ENCODE measurements at regions not wholly inside any gene's neighbourhood (a gene's known extent, or its start where the extent isn't known, plus 50 kb on each side); places are given as distances from the start of the nearest gene placed in this dataset.

DNA sequence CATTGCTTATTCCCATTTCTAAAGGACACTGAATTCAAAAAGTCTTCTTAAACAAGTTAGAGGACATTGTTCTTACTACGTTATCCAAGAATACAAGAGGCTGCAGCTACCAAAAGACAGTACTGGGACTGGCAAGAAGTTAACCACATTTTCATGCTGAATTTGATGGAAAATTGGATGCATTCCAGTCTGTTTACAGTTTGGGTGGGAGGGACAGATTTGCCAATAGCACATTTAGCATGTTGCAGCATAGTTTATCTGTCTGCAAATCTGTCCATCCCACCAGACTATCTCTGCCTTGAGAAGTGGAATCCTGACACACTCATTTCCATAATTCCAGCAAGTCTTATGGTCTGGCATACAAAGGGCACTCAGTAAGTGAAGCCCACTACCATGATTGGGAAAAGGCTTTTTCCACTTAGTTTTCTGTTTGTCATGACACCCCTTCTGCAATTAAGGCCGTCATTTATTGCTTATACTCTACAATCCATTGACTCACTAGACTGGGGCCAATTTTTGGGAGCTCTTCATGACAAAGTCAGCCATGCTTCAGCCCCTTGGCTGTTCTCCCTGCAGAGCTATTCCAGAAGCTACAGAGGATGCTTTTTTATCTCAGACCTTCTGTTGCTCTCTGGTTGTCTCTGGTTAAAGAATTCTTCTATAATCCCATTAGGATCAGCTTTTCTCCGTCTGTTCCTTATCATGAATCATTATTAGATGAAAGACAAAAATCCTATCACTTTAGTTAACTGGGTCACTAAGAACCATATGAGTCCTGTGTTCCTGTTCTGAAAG is 355.8 kb upstream of the PTBP2 start:
- no peaks in the 10 kb centered on the region for H3K9me3 Mint-ChIP-seq
- H3K4me1 Mint-ChIP-seq (ENCODE audit: low read depth) = peaks cover 19% of the 10 kb centered on the region
- intact Hi-C loops (cut with micrococcal nuclease) = no loop called here
- H3K27ac Mint-ChIP-seq = no peak overlapping the region
- H3K4me3 Mint-ChIP-seq (ENCODE audit: low read depth) = no peak overlapping the region
- H3K27me3 Mint-ChIP-seq (ENCODE audit: low read depth) = no peaks in the 10 kb centered on the region
- no peak for DNase-seq (ENCODE audit: low spot score)
- H3K36me3 Mint-ChIP-seq (ENCODE audit: low read depth) = no peaks in the 10 kb centered on the region

DNA sequence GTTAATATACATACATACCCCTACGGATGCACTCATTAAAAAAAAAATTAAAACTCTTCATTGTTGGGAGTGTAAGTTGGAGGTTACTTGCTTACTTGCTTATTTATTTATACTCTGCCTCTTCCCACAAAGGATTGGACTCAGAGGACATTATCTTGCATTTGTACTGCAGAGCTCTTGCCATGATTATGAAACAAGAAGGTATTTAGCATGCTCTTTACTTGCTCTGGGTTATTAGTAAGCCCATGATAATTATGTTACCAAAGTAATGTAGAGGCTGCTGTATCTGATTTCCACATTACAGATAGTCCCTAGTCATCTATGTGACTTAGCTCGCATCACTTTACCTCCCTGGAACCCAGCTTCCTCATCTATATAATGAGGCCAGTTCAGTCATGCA is 355.1 kb upstream of the PTBP2 start:
- H3K4me3 Mint-ChIP-seq (ENCODE audit: low read depth) = no peak overlapping the region
- H3K27ac Mint-ChIP-seq = no peak overlapping the region
- DNase-seq (ENCODE audit: low spot score) = no peak
- intact Hi-C loops (cut with micrococcal nuclease) = no loop called here
- H3K27me3 Mint-ChIP-seq (ENCODE audit: low read depth) = no peaks in the 10 kb centered on the region
- peaks cover 13% of the 10 kb centered on the region for H3K4me1 Mint-ChIP-seq (ENCODE audit: low read depth)
- H3K36me3 Mint-ChIP-seq (ENCODE audit: low read depth) = no peaks in the 10 kb centered on the region
- no peaks in the 10 kb centered on the region for H3K9me3 Mint-ChIP-seq

GRCh38 chr1:96367791-96368190 is 353.8 kb upstream of the PTBP2 start:
- Mint-ChIP-seq H3K9me3 (peaks cover 2% of the 10 kb centered on the region), H3K4me1 (ENCODE audit: low read depth) (peaks cover 6% of the 10 kb centered on the region)

DNA sequence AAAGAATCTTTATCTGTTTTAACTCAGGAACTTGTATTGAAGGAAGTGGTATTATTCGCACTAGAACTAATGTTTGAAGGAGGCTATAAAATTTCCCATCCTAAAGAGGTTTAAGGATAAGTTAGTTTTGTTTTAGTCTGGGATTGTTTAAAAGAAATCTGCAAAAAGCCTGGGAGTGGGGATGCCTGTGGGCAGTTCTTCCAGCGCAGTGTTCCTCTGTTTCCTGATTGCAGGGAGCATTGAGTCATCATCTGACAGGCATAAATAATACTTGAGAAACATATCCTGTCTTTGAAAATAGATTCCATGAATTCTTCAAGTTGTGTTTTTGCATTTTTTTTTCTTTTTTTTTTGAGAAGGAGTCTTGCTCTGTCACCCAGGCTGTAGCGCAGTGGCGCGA is 350.8 kb upstream of the PTBP2 start:
- no peak for DNase-seq (ENCODE audit: low spot score)
- H3K27ac Mint-ChIP-seq = no peak overlapping the region
- H3K9me3 Mint-ChIP-seq = peaks cover 2% of the 10 kb centered on the region
- H3K36me3 Mint-ChIP-seq (ENCODE audit: low read depth) = no peaks in the 10 kb centered on the region
- H3K4me3 Mint-ChIP-seq (ENCODE audit: low read depth) = no peak overlapping the region
- intact Hi-C loops (cut with micrococcal nuclease) = loop anchor here (5.0 kb wide), 1 partner anchor 33 kb away; no protein-coding TSS in a partner anchor
- H3K4me1 Mint-ChIP-seq (ENCODE audit: low read depth) = no peaks in the 10 kb centered on the region
- no peaks in the 10 kb centered on the region for H3K27me3 Mint-ChIP-seq (ENCODE audit: low read depth)

More at GRCh38 chr1:96367791-96368190, 353.8 kb upstream of the PTBP2 start:
- Mint-ChIP-seq H3K27me3 (ENCODE audit: low read depth) (no peaks in the 10 kb centered on the region), H3K27ac (no peak overlapping the region), H3K4me3 (ENCODE audit: low read depth) (no peak overlapping the region), H3K36me3 (ENCODE audit: low read depth) (no peaks in the 10 kb centered on the region)
- no peak for DNase-seq (ENCODE audit: low spot score)
- intact Hi-C loops (cut with micrococcal nuclease) = no loop called here

DNA sequence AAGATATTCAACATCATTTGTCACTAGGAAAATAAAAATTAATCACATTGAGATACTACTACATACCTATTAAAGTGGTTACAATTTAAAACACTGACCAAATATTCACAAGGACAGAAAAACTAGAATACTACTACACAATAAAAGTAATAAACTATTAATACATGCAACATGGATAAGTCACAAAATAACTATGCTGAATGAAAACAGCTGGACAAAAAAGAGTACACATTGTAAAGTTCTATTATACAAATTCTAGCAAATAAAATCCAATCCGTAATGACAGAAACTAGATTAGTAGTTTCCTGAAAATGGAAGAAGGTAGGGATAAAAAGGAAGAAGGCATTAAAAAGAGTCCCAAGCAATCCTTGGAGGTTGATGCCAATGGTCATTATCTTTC is 348.7 kb upstream of the PTBP2 start:
- H3K4me1 Mint-ChIP-seq (ENCODE audit: low read depth) = no peaks in the 10 kb centered on the region
- no peak overlapping the region for H3K4me3 Mint-ChIP-seq (ENCODE audit: low read depth)
- peaks cover 2% of the 10 kb centered on the region for H3K9me3 Mint-ChIP-seq
- DNase-seq (ENCODE audit: low spot score) = no peak
- H3K27ac Mint-ChIP-seq = no peak overlapping the region
- intact Hi-C loops (cut with micrococcal nuclease) = loop anchor here (5.0 kb wide), 1 partner anchor 36 kb away; no protein-coding TSS in a partner anchor
- H3K27me3 Mint-ChIP-seq (ENCODE audit: low read depth) = no peaks in the 10 kb centered on the region
- no peaks in the 10 kb centered on the region for H3K36me3 Mint-ChIP-seq (ENCODE audit: low read depth)

DNA sequence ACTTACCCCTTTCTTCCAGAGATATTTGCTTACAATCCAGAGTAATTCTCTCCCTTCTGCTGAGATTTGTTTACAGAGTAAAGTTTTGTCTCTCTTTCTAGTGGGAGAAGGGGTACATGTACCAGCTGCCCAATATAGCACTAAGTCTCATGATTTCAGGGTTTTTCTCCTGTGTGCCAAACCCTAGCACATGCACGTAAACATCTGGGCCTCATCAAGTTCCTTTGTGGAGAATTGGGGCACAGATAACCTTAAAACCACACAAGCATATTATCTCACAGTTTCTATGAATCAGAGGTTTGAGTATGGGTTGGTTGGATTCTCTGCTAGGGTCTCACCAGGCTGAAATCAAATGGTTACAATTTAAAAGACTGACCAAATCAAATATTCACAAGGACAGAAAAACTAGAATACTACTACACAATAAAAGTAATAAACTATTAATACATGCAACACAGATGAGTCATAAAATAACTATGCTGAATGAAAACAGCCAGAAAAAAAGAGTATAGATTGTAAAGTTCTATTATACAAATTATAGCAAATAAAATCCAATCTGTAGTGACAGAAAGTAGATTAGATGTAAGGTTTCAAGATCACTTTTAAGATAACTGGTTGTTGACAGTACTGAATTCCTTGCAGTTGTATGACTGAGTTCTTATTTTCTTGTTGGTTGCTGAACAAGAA is 347.4 kb upstream of the PTBP2 start:
- intact Hi-C loops (cut with micrococcal nuclease) = loop anchor here (5.0 kb wide), 1 partner anchor 37 kb away; no protein-coding TSS in a partner anchor
- peaks cover 2% of the 10 kb centered on the region for H3K9me3 Mint-ChIP-seq
- H3K36me3 Mint-ChIP-seq (ENCODE audit: low read depth) = no peaks in the 10 kb centered on the region
- no peak overlapping the region for H3K4me3 Mint-ChIP-seq (ENCODE audit: low read depth)
- no peaks in the 10 kb centered on the region for H3K4me1 Mint-ChIP-seq (ENCODE audit: low read depth)
- H3K27me3 Mint-ChIP-seq (ENCODE audit: low read depth) = no peaks in the 10 kb centered on the region
- H3K27ac Mint-ChIP-seq = no peak overlapping the region
- DNase-seq (ENCODE audit: low spot score) = no peak

DNA sequence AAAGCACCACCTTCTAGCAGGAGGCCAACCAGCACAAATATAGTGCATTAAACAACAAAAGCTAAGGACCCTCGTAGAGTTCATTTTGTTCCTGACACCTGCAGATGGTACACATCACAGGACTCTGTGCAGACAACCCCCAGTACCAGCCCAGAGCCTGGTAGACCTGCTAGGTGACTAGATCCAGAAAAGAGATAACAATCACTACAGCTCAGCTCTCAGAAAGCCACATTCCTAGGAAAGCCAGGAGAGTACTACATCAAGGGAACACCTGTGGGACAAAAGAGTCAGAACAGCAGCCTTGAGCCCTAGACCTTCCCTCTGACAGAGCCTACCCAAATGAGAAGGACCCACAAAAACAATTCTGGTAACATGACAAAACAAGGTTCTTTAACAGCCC is 344.7 kb upstream of the PTBP2 start:
- Mint-ChIP-seq H3K9me3 (peaks cover 2% of the 10 kb centered on the region), H3K36me3 (ENCODE audit: low read depth) (no peaks in the 10 kb centered on the region), H3K27me3 (ENCODE audit: low read depth) (no peaks in the 10 kb centered on the region), H3K4me1 (ENCODE audit: low read depth) (no peaks in the 10 kb centered on the region), H3K4me3 (ENCODE audit: low read depth) (no peak overlapping the region), H3K27ac (no peak overlapping the region)
- no peak for DNase-seq (ENCODE audit: low spot score)
- intact Hi-C loops (cut with micrococcal nuclease) = no loop called here

DNA sequence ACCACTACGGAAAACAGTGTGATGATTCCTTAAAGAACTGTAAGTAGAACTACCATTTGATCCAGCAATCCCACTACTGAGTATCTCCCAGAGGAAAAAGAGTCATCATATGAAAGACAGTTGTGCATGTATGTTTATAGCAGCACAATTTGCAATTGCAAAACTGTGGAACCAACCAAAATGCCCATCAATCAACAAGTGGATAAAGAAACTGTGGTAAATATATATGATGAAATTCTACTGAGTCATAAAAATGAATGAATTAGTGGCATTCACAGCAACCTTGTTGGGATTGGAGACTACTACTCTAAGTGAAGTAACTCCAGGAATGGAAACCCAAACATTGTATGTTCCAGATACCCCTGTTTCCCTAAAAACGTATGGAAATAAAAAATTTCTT is 337.0 kb upstream of the PTBP2 start:
- peaks cover 13% of the 10 kb centered on the region for H3K9me3 Mint-ChIP-seq
- H3K4me1 Mint-ChIP-seq (ENCODE audit: low read depth) = no peaks in the 10 kb centered on the region
- DNase-seq (ENCODE audit: low spot score) = no peak
- no peak overlapping the region for H3K27ac Mint-ChIP-seq
- no peaks in the 10 kb centered on the region for H3K27me3 Mint-ChIP-seq (ENCODE audit: low read depth)
- intact Hi-C loops (cut with micrococcal nuclease) = no loop called here
- no peak overlapping the region for H3K4me3 Mint-ChIP-seq (ENCODE audit: low read depth)
- H3K36me3 Mint-ChIP-seq (ENCODE audit: low read depth) = no peaks in the 10 kb centered on the region

DNA sequence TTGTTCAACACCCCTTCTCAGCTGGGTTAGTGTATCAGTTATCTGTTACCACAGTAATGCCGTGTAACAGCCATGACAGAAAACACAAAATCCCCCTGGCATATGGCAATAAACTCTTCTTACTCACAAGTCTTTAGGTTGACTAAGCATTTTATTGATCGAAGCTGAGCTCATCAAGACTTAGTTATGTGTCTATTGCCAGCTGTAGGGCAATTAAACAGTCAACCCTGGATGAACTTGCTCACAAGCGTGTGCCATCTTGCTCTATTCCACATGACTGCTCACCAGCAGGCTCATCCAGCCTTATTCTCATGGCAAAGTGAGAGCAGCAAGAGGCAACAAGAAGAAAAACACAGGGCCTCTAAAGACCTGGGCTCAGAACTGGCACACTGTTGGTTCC is 333.8 kb upstream of the PTBP2 start:
- Mint-ChIP-seq H3K9me3 (peaks cover 5% of the 10 kb centered on the region), H3K4me1 (ENCODE audit: low read depth) (no peaks in the 10 kb centered on the region)

GRCh38 chr1:96388421-96389310 is 332.9 kb upstream of the PTBP2 start:
- no peak for DNase-seq (ENCODE audit: low spot score)
- Mint-ChIP-seq H3K27me3 (ENCODE audit: low read depth) (no peaks in the 10 kb centered on the region), H3K27ac (no peak overlapping the region), H3K36me3 (ENCODE audit: low read depth) (no peaks in the 10 kb centered on the region), H3K9me3 (peaks cover 3% of the 10 kb centered on the region), H3K4me3 (ENCODE audit: low read depth) (no peak overlapping the region), H3K4me1 (ENCODE audit: low read depth) (no peaks in the 10 kb centered on the region)
- intact Hi-C loops (cut with micrococcal nuclease) = no loop called here

More for the DNA sequence above, 333.8 kb upstream of the PTBP2 start:
- no peak for DNase-seq (ENCODE audit: low spot score)
- H3K27ac Mint-ChIP-seq = no peak overlapping the region
- no peak overlapping the region for H3K4me3 Mint-ChIP-seq (ENCODE audit: low read depth)
- intact Hi-C loops (cut with micrococcal nuclease) = no loop called here
- H3K27me3 Mint-ChIP-seq (ENCODE audit: low read depth) = no peaks in the 10 kb centered on the region
- no peaks in the 10 kb centered on the region for H3K36me3 Mint-ChIP-seq (ENCODE audit: low read depth)

- Mint-ChIP-seq H3K27me3 (ENCODE audit: low read depth) (no peaks in the 10 kb centered on the region), H3K27ac (no peak overlapping the region), H3K9me3 (no peaks in the 10 kb centered on the region), H3K4me3 (ENCODE audit: low read depth) (no peak overlapping the region), H3K4me1 (ENCODE audit: low read depth) (no peaks in the 10 kb centered on the region), H3K36me3 (ENCODE audit: low read depth) (no peaks in the 10 kb centered on the region)
- no peak for DNase-seq (ENCODE audit: low spot score)
- intact Hi-C loops (cut with micrococcal nuclease) = no loop called here
Measured at GRCh38 chr1:96400089-96400488, 321.5 kb upstream of the PTBP2 start.

GRCh38 chr1:96409087-96409486 is 312.5 kb upstream of the PTBP2 start:
- Mint-ChIP-seq H3K27ac (no peak overlapping the region), H3K9me3 (peaks cover 7% of the 10 kb centered on the region), H3K4me3 (ENCODE audit: low read depth) (no peak overlapping the region), H3K27me3 (ENCODE audit: low read depth) (no peaks in the 10 kb centered on the region), H3K4me1 (ENCODE audit: low read depth) (no peaks in the 10 kb centered on the region), H3K36me3 (ENCODE audit: low read depth) (no peaks in the 10 kb centered on the region)
- DNase-seq (ENCODE audit: low spot score) = no peak
- intact Hi-C loops (cut with micrococcal nuclease) = no loop called here

Measured in activated T-helper 2 cell treated with anti-CD3 and anti-CD28 coated beads, Interferon-gamma antibody, Interleukin-2, Interleukin-4, amounts not matched to agents 10 μg/mL and 5 μg/mL and 100 μg/mL, durations not matched to agents 14 hours and 24 hours and 36 hours (primary cell).